Activated T-cell treated with anti-CD3 and anti-CD28 coated beads for 24 hours (primary cell): ENCODE measurements at regions not wholly inside any gene's neighbourhood (a gene's known extent, or its start where the extent isn't known, plus 50 kb on each side); places are given as distances from the start of the nearest gene placed in this dataset.
"Not testable (repeated sequence)": the region's sequence is repeated elsewhere in the genome, so short reads cannot be mapped to it uniquely, and the experiment has no call there.

ENCODE experiments used
- DNase-seq: peaks from one replicate; pipeline ENCODE4 v3.0.0-alpha.2; 2020; ENCODE audit warnings: low read depth

DNA sequence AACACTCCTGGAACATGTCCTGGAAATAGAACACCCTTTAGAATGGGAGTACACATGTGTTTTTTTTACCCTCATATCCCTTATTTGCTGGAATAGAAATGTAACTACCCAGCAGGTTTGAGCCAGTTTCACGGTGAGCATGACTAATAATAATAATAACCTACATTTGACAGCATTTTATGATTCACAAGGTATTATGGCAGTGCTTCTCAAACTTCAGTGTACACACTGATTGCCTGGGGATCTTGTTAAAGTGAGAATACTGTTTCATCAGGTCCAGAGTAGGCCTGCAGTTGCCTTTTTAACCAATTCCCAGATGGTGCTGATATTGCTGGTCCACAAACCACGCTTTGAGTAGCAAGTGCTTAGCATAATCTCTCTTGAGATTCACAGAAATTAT lies 63.9 kb downstream of the NFKBIZ start:
- no peak for DNase-seq

DNA sequence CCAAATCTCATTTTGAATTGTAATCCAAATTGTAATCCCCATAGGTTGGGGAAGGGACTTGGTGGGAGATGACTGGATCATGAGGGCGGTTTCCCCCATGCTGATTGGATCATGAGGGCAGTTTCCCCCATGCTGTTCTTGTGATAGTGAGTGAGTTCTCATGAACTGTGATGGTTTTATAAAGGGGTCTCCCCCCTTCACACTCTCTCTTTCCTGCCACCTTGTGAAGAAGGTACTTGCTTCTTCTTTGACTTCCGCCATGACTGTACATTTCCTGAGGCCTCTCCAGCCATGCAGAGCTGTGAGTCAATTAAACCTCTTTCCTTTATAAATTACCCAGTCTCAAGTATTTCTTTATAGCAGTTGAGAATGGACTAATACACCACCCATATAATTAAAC lies 68.4 kb downstream of the NFKBIZ start:
- not testable (repeated sequence) for DNase-seq

DNA sequence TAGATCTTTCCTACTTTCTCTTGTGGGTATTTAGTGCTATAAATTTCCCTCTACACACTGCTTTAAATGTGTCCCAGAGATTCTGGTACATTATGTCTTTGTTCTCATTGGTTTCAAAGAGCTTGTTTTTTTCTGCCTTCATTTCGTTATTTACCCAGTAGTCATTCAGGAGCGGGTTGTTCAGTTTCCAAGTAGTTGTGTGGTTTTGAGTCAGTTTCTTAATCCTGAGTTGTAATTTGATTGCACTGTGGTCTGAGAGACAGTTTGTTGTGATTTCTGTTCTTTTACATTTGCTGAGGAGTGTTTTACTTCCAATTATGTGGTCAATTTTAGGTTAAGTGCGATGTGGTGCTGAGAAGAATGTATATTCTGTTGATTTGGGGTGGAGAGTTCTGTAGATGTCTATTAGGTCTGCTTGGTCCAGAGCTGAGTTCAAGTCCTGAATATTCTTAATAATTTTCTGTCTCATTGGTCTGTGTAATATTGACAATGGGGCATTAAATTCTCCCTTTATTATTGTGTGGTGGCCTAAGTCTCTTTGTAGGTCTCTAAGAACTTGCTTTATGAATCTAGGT lies 72.9 kb downstream of the NFKBIZ start:
- not testable (repeated sequence) for DNase-seq

DNA sequence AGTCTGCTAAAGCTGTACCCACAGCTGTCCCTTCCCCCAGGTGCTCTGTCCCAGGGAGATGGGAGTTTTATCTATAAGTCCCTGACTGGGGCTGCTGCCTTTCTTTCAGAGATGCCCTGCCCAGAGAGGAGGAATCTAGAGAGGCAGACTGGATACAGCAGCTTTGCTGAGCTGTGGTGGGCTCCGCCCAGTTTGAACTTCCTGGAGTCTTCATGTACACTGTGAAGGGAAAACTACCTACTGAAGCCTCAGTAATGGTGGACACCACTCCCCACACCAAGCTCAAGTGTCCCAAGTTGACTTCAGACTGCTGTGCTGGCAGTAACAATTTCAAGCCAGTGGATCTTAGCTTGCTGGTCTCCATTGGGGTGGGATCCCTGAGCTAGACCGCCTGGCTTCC lies 75.3 kb downstream of the NFKBIZ start:
- DNase-seq: not testable (repeated sequence)

DNA sequence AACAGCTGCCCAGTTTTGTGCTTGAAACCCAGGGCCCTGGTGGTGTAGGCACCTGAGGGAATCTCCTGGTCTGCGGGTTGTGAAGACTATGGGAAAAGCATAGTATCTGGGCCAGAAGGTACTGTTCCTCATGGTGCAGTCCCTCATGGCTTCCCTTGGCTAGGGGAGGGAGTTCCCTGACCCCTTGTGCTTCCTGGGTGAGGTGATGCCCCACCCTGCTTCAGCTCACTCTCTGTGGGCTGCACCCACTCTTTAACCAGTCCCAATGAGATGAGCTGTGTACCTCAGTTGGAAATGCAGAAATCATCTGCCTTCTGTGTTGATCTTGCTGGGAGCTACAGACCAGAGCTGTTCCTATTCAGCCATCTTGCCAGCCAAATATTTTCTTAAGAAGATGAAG lies 75.8 kb downstream of the NFKBIZ start:
- not testable (repeated sequence) for DNase-seq

DNA sequence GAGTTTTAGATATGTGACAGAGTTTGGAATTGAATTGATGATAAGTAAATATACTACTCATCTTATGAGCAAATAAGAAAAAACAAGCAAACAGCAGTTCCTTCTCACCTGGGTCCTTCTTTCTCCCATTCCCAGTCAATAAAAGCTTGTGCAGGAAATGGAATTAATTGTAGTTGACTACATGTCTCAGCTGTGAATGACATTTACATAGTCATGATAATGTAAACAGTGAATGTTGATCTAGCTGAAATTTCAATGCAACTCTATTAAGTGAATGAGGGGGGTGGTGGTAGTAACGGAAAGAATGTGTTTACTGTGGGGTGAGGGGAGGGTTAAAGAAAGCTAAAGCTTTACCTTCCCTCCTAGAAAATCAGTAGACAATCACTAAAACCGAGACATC lies 76.2 kb downstream of the NFKBIZ start:
- DNase-seq: no peak

DNA sequence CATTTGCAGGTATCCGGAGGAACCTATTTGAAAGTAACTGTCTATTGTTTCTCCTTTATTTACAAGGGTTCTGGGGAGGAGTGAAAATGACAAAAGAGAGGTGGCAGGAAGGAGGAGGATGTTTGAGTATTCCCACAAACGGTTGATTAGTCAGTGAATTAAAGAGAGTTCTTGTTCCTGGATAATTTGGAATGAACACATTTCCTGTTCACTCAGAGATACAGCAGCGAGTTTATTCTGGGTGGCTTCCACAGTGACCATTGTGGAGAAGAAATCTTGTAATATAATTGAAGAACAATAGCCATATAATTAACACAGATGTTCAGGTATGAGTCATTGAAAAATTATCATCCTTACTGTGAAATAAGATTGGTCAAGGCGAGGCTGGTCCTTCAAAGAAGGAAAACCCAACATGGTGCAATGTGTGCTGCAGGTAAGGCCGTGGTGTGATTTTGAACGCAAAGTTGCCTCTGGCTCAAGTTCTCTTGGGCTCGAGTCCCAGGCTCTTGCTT lies 77.3 kb downstream of the NFKBIZ start:
- no peak for DNase-seq

DNA sequence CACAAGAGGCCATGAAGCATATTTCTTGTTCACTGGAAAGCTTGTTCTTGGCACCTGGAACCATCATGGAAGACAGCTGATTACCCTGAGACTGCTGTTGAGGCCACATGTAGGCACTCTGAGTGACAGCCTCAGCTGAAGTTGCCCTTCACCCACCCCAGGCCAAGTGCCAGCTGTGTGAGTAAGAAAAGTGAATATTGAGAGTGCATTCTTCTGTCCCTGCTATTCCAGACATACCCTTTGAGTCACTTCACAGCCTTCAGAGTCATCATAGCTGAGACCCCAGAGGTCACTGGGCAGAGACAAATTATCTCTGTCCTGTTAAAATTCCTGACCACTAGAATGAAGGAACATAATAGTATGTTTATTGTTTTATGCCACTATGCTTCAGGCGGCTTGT lies 79.6 kb downstream of the NFKBIZ start:
- no peak for DNase-seq

DNA sequence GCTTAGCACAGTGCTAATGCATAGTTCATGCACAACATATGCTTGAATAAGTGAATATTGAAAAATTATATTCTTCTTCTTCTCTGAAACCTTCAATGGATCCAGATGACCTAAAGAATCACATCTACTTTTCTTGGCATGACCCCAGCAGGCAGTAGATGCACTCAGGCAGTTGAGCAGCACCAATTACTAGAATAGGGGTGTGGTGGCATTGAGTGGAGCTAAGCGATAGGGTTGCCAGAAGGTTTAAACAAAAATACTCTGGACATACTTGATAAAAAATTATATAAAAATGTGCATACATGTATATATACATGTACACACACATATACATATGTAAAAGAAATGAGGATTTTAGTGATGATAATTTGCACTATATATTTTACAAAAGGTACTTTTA lies 81.8 kb downstream of the NFKBIZ start:
- DNase-seq: no peak

DNA sequence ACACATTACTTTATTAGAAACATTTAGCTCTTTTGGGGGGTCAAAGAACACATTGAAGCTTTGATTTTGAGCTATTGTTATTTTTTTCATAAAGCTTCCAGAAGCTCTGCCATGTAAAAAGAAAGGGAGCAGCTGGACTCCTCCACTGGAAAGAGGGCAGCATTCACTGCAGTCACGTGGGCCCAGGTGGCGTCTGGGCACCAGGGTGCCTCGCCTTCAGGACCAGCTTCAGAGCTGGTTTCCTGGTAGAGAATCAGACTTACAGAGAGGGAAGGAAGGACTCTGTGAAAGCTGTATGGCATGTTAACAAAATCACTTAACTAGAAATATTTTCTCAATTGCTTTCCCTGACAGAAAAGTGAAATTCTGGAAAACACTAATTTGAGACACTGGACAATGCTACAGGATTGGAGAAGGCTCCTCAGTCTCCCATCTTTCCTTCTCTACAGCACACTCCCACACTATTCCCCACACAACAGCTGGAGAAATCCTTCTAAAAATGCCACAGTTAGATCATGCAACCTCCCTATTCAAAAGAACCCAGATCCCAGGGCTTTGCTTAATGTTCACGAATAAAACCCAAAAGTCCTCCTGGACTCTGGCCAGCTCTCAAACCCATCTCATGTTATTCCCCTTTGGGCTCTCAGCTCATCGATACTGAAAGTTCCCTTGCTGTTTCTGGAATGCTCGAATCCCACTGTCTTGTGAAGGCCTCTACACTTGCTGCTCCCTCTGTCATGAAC lies 83.2 kb downstream of the NFKBIZ start:
- no peak for DNase-seq

DNA sequence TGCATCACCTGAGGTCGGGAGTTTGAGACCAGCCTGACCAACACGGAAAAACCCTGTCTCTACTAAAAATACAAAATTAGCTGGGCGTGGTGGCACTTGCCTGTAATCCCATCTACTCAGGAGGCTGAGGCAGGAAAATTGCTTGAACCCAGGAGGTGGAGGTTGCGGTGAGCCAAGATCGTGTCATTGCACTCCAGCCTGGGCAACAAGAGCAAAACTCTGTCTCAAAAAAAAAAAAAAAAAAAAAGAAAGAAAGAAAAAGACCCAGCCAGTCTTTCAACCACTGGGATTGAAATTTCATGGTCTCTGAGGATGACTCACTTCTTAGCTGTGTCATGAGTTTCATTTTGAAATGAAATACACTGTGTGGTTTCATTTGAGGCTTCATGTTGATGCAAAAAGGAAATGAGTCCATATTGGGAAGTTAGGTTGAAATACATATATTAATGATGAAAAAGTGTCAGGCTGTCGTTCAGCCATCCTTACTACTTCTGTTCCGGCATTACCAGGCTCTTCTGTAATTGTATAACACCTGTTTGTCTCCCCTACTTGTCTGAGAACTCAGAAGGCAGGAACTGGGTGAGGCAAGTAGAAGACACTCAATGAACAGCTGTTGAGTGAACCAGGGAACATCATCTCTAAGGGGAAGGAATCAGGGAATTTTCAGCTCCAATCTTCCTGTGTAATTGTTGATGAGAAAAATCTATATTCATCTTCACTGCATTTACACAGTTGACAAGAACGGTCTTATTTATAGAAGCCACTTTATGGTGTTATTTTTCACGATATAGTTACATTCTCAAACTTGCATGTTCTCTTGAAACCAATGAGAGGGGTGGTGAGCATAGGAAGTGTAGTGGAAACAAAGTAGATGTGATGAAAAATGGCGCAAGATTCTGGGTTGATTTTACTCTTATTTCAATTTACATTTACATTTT lies 87.4 kb downstream of the NFKBIZ start:
- no peak for DNase-seq

DNA sequence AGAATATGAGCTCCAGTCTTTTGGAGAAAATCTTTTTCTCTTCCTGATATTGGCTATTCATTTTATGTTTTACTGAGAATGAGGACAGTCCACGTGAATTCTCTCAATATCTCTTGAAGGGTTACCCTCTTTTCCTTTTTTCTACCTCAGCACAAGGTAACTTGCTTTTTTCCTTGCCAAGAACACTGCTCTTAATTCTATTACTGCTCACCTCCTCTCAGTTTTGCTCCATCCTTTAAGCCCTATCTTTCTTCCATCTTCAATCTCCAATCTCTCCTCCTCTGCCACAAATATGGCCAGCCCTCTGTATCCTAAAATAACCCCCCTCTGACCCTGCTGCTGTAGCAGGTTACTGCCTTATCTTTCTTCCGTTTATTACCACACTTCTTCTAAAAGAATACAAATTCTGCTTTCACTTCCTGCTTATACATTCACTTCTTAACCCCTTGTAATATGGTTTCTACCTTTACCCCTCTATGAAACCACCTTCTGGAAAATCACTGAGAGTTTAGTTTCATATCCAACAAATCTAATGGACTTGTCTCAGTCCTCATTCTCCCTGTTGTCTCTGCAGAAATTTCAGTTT lies 89.0 kb downstream of the NFKBIZ start:
- DNase-seq: no peak

DNA sequence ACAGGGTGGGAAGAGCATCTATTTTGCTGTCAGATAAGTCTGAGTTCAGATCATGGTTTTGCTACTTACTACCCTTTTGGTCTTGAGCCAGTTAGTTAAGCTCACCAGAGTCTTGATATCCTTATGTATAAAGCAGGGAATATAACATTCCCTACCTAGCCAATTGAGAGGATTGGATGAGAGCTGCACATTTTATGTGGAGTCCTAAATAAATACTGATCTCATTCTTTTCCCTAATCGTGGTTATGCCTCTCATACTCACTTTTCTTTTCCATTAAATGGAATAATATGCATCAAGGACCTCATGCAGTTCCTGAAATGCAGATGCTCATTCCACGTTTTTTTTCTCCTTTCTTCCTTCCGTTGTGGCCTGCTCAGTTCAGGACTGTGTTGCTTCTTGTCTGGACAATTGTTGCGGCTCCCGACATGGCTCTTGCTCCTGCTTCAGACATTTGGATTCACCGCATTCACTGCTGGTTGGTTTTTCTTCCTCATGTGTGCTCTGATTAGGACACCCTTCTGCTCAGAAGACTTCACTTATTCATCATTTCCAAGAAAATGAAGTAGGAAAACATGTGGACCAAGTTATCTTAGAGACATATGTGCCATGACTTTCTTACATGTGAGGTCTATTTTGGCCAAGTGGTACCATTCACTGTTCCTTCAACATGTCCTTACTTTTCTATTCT lies 90.2 kb downstream of the NFKBIZ start:
- no peak for DNase-seq

DNA sequence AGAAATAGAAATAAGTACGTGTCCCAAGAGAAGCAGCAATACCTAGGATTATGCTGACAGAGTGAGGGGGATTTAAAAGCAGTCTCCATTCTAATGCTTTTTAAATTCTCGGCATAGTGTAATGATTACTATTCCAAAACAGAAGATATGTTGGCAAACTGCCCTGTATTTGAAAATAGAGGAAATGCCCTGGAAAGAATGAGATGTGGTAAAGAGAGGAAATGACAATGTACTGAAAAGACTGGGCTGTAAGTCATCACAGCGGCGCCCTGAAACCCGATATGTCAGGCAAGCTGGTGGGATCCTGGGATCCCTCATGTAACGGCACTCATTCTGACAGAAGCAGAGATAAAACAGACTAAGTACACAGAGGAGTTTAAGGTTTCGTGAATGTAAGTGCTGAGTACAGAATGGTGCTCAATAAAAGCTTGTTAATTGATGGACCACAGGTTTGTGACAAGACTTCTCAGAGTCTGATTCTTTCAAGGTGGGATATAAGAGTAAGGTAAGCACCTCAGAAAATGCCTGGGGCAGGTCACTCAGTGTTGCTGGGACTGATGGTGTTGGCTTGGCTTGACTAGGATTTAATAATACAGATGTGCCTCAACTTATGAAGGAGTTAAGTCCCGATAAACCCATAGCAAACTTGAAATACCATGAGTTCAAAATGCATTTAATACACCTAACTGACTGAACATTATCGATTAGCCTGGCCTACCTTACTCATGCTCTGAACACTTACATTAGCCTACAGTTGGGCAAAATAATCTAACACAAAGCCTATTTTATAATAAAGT lies 91.4 kb downstream of the NFKBIZ start:
- no peak for DNase-seq

DNA sequence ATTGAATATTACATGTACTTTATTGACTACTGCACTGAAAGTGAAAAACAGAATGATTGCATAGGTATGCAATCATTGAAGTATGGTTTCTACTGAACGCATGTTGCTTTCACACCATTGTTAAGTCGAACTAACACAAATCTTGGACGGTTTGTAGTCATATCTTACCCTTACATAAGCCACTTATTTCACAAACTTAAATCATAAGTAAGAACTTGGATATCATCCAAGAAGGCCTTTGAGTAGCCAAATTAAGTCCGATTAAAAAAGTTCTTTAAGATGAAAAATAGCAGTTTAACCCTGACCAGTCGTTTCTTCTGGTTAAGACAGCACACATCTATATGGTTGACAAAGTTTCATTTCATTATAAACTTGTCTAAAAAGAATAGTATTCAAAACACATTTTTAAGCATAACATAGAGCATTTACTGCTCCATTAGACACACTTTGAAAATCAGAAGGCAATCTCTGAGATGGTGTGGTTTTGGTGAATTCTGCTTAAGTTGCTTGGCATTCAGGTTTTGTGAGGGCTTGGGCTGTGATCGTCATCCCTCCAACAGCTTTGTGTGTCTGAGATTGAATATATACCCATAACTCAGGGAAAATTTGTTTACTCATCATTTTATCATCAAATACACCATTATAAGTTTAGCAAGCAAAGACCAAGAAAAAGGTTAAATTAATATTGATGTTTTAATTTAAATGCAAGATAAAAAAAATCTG lies 92.2 kb downstream of the NFKBIZ start:
- DNase-seq: no peak

DNA sequence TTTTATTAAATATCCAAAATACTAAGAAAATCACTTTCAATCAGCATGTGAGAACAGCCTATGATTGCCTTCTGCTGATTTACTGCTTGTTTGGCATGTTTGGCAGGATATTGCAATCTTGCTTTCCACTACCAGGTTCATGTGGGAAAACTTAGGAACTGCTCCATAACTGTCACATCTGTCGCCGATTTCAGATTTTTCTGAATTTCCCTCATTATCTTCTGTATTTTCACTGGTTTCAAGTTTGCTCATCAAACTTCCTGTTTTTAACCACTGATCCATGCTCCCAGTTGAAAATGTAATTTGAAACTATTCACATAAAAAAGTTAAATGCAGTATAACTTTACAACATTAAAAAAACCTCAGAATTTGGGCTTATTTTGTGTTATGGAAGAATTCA lies 93.0 kb downstream of the NFKBIZ start:
- DNase-seq: no peak

DNA sequence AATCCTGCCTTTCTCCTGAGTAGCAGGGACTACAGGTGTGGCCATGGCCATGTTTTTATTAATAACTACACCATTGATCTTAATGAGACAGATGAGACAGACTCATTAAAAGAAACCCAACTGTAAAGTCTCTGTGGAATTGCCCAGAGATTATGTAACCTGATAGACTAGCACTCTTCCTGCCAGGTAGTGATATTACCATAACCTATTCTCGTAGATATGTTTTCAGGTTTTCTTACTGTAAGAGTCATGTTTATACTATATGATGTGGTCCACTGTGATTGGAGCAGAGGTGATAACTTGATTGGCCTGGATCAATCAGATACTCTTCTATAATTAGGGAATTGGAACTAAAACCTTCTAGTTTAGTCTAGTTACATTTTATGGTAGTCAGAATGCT lies 93.7 kb downstream of the NFKBIZ start:
- DNase-seq: no peak

DNA sequence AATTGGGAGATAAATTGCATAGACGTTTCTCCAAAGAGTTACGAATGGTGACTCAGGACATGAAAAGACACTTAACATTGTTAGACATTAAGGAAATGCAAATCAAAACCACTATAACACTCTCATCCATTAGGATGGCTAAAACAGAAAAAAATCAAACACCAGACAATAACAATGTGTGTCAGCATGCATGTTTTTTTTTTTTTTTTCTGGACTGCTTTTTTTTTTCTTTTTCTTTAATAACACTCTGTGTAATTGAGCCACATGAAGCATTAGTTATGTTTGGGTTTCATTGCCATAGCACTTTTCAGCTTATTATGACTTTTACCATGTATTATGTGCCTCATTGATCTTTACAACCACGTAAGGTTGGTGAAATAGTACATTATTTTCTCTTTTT lies 95.0 kb downstream of the NFKBIZ start:
- DNase-seq: no peak

DNA sequence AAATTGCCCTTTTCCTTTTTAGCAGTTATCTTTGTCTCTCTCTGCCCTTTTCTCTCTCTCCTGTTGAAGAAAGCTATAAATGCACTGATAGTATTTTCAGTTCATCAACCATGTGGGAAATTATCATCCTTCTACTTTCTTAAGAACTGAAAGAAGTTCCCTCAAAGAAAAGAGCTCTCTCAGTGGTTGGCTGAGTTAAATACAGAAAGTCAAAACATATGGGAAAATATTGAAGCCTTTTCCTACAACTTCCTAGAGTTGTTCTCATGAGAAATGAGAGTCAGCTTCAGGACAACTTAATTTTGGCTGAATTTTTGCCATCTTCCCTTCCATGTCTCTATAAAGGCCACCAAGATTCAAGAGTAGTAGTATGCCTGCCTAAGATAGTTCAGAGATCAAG lies 96.7 kb downstream of the NFKBIZ start:
- DNase-seq: no peak

DNA sequence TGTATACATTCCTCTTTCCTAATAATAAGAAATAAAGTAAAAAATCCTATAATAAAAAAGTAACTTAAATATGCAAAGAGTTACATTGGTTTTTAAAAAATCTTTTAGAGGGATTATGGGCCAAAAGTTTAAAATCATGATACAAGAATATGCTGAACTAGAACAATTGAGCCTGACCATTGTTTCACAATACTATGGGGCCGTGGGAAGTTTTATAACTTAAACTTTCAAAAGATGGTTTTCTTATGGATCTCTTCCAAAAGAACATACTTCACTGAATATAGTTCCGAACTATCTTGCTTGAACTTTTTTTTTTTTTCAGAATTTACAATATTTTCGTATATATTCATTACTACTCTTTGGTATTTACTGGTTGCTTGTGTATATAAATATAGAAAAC lies 97.6 kb downstream of the NFKBIZ start:
- no peak for DNase-seq
